Neural cell (in vitro differentiated cells): ENCODE measurements at regions not wholly inside any gene's neighbourhood (a gene's known extent, or its start where the extent isn't known, plus 50 kb on each side); places are given as distances from the start of the nearest gene placed in this dataset.

Experiments
- EP300 ChIP-seq: fragments of 450-650 bp; conservative IDR thresholded peaks from 2 replicates; pipeline ENCODE4 v1.6.1; 2014; ENCODE audit warnings: antibody characterized with exemption, mild to moderate bottlenecking, moderate library complexity; ENCODE audit not compliant: poor library complexity, severe bottlenecking
- EZH2 ChIP-seq: fragments of 200-600, 300-800 bp; shearing (Covaris generic), sonication (generic); IDR thresholded peaks from 2 replicates; pipeline ENCODE4 v1.6.1; 2014; ENCODE audit warnings: antibody characterized with exemption, low read length, borderline replicate concordance, mild to moderate bottlenecking; ENCODE audit not compliant: insufficient read depth, poor library complexity, severe bottlenecking
- MXI1 ChIP-seq: fragments of 450-650 bp; conservative IDR thresholded peaks from 2 replicates; pipeline ENCODE4 v1.6.1; 2014; ENCODE audit warnings: antibody characterized with exemption, mild to moderate bottlenecking; ENCODE audit not compliant: poor library complexity, severe bottlenecking
- POLR2AphosphoS5 ChIP-seq: IDR thresholded peaks from 2 replicates; pipeline ENCODE4 v1.6.1; 2012
- RAD21 ChIP-seq: fragments of 450-650 bp; conservative IDR thresholded peaks from 2 replicates; pipeline ENCODE4 v1.6.1; 2014; ENCODE audit warnings: antibody characterized with exemption, mild to moderate bottlenecking, moderate library complexity
- SMC3 ChIP-seq: fragments of 450-650 bp; conservative IDR thresholded peaks from 2 replicates; pipeline ENCODE4 v1.6.1; 2014; ENCODE audit warnings: antibody characterized with exemption, mild to moderate bottlenecking, moderate library complexity; ENCODE audit not compliant: poor library complexity
- TAF1 ChIP-seq: IDR thresholded peaks from 2 replicates; pipeline ENCODE4 v1.6.1; 2012; ENCODE audit warnings: low read depth
- TF ChIP-seq, protein P1 (sequence below): fragments of 450-650 bp; IDR thresholded peaks from 2 replicates; pipeline ENCODE4 v1.5.1; 2014; ENCODE audit warnings: antibody characterized with exemption, mild to moderate bottlenecking, moderate library complexity; ENCODE audit not compliant: poor library complexity, severe bottlenecking
- TF ChIP-seq, protein P2 (sequence below): IDR thresholded peaks from 2 replicates; pipeline ENCODE4 v1.6.1; 2012; ENCODE audit warnings: borderline replicate concordance

DNA sequence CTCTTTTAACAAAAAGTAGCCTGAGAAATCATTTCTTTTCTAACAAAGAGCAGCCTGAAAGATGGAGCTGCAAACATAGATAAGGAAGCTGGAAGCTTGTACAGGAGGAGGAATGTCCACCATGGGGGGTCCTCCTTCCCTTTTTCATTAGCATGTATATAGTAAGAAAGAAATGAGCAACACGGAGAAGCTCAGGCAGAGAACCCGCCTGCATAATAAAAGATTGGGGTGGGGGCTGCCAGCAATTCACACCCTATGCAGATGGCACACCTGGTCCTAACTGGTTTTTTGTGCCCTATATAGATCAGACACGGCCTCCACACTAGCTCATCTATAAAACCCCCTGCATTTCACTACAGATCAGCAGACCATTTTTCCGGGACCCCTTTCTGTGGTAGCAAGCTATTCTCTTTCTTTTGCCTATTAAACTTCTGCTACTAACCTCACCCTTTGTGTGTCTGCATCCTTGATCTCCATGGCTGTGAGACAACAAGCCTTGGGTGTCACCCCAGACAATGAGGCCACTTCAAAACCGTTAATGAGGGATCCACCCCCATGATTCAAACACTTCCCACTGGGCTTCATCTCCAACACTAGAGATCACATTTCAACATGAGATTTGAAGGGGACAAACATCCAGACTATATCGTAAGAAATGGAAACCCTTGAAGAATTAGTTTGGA lies 167.5 kb upstream of the FREM2 start:
- no peak for TF ChIP-seq POLR2AphosphoS5
- TF ChIP-seq, protein P1, sequence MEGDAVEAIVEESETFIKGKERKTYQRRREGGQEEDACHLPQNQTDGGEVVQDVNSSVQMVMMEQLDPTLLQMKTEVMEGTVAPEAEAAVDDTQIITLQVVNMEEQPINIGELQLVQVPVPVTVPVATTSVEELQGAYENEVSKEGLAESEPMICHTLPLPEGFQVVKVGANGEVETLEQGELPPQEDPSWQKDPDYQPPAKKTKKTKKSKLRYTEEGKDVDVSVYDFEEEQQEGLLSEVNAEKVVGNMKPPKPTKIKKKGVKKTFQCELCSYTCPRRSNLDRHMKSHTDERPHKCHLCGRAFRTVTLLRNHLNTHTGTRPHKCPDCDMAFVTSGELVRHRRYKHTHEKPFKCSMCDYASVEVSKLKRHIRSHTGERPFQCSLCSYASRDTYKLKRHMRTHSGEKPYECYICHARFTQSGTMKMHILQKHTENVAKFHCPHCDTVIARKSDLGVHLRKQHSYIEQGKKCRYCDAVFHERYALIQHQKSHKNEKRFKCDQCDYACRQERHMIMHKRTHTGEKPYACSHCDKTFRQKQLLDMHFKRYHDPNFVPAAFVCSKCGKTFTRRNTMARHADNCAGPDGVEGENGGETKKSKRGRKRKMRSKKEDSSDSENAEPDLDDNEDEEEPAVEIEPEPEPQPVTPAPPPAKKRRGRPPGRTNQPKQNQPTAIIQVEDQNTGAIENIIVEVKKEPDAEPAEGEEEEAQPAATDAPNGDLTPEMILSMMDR, result no peak
- no peak for TF ChIP-seq RAD21
- TF ChIP-seq EZH2, result no peak
- TF ChIP-seq SMC3, result no peak
- TF ChIP-seq, protein P2, sequence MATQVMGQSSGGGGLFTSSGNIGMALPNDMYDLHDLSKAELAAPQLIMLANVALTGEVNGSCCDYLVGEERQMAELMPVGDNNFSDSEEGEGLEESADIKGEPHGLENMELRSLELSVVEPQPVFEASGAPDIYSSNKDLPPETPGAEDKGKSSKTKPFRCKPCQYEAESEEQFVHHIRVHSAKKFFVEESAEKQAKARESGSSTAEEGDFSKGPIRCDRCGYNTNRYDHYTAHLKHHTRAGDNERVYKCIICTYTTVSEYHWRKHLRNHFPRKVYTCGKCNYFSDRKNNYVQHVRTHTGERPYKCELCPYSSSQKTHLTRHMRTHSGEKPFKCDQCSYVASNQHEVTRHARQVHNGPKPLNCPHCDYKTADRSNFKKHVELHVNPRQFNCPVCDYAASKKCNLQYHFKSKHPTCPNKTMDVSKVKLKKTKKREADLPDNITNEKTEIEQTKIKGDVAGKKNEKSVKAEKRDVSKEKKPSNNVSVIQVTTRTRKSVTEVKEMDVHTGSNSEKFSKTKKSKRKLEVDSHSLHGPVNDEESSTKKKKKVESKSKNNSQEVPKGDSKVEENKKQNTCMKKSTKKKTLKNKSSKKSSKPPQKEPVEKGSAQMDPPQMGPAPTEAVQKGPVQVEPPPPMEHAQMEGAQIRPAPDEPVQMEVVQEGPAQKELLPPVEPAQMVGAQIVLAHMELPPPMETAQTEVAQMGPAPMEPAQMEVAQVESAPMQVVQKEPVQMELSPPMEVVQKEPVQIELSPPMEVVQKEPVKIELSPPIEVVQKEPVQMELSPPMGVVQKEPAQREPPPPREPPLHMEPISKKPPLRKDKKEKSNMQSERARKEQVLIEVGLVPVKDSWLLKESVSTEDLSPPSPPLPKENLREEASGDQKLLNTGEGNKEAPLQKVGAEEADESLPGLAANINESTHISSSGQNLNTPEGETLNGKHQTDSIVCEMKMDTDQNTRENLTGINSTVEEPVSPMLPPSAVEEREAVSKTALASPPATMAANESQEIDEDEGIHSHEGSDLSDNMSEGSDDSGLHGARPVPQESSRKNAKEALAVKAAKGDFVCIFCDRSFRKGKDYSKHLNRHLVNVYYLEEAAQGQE, result no peak
- no peak for TF ChIP-seq EP300
- TF ChIP-seq MXI1, result no peak
- TF ChIP-seq TAF1, result no peak
